IMR-90 (cell line): ENCODE measurements at regions not wholly inside any gene's neighbourhood (a gene's known extent, or its start where the extent isn't known, plus 50 kb on each side); places are given as distances from the start of the nearest gene placed in this dataset.

Experiments used
- ATAC-seq: fragments of 200-7000 bp; cut with Tn5 transposase; 2 replicates; pipeline ENCODE4 v1.9.1; 2020; ENCODE audit warnings: low read depth, mild to moderate bottlenecking, moderate library complexity
- BruUV-seq: library from RNA; stranded (reverse); fragments of 400-500 nt; replicated peaks from 2 replicates; lab custom pipeline; 2021; lab: Mats Ljungman, UMichigan
- CTCF ChIA-PET: fragments of 300-600 bp; formaldehyde crosslinking; extraction: SDS; loops from one replicate; lab custom pipeline; 2021; ENCODE audit warnings: antibody characterized with exemption; lab: Yijun Ruan, JAX
- POLR2A ChIA-PET: fragments of 300-600 bp; sonication (Branson Sonifier 250); formaldehyde crosslinking; loops from one replicate; lab custom pipeline; 2022; ENCODE audit warnings: antibody characterized with exemption; ENCODE audit not compliant: unreplicated experiment; lab: Charles Lee
- DNase-seq: peaks from one replicate; pipeline ENCODE4 v3.0.0; 2013
- H2AFZ ChIP-seq: replicated peaks from 2 replicates; pipeline ENCODE3; 2013; ENCODE audit warnings: low read length, mild to moderate bottlenecking; ENCODE audit not compliant: poor library complexity
- H2AK5ac ChIP-seq: 2 replicates; pipeline ENCODE4 v1.6.1; 2013; ENCODE audit warnings: low read depth, low read length, inconsistent platforms
- H2AK9ac ChIP-seq: replicated peaks from 2 replicates; pipeline ENCODE3; 2013; ENCODE audit warnings: mild to moderate bottlenecking, low read depth, low read length, moderate library complexity; ENCODE audit not compliant: poor library complexity
- H2BK120ac ChIP-seq: 2 replicates; pipeline ENCODE4 v1.6.1; 2013; ENCODE audit warnings: low read depth, low read length, inconsistent platforms
- H2BK15ac ChIP-seq: 3 replicates; pipeline ENCODE4 v1.6.1; 2013; ENCODE audit warnings: low read depth, low read length, inconsistent platforms
- H2BK20ac ChIP-seq: 2 replicates; pipeline ENCODE4 v1.6.1; 2013; ENCODE audit warnings: low read depth, mild to moderate bottlenecking, inconsistent platforms, low read length, moderate library complexity
- H2BK5ac ChIP-seq: 2 replicates; pipeline ENCODE4 v1.6.1; 2013; ENCODE audit warnings: mild to moderate bottlenecking, low read depth, low read length, inconsistent platforms; ENCODE audit not compliant: poor library complexity, severe bottlenecking
- H3K14ac ChIP-seq: replicated peaks from 2 replicates; pipeline ENCODE4 v1.6.1; 2013; ENCODE audit warnings: low read depth, low read length, inconsistent platforms
- H3K18ac ChIP-seq: 2 replicates; pipeline ENCODE4 v1.6.1; 2013; ENCODE audit warnings: low read depth, low read length, control low read depth
- H3K23ac ChIP-seq: 2 replicates; pipeline ENCODE4 v1.6.1; 2013; ENCODE audit warnings: low read depth, low read length, inconsistent platforms
- H3K27ac ChIP-seq: 2 replicates; pipeline ENCODE4 v1.5.1; 2013; ENCODE audit warnings: mild to moderate bottlenecking, control low read depth, low read length; ENCODE audit not compliant: insufficient read depth
- H3K27me3 ChIP-seq: 2 replicates; pipeline ENCODE4 v1.6.1; 2013; ENCODE audit warnings: low read length; ENCODE audit not compliant: control insufficient read depth, insufficient read depth
- H3K36me3 ChIP-seq: 2 replicates; pipeline ENCODE4 v1.6.1; 2013; ENCODE audit warnings: low read length, mixed read lengths; ENCODE audit not compliant: control insufficient read depth, insufficient read depth
- H3K4ac ChIP-seq: 2 replicates; pipeline ENCODE4 v1.6.1; 2013; ENCODE audit warnings: low read depth, low read length, inconsistent platforms
- H3K4me1 ChIP-seq: 2 replicates; pipeline ENCODE4 v1.6.1; 2013; ENCODE audit warnings: low read length, mixed read lengths; ENCODE audit not compliant: control insufficient read depth, insufficient read depth
- H3K4me2 ChIP-seq: 2 replicates; pipeline ENCODE4 v1.6.1; 2013; ENCODE audit warnings: low read depth, mild to moderate bottlenecking, control low read depth, low read length, moderate library complexity
- H3K4me3 ChIP-seq: 2 replicates; pipeline ENCODE4 v1.5.1; 2013; ENCODE audit warnings: low read depth, mild to moderate bottlenecking, control low read depth, low read length, moderate library complexity; ENCODE audit not compliant: insufficient read depth
- H3K56ac ChIP-seq: 2 replicates; pipeline ENCODE4 v1.6.1; 2013; ENCODE audit warnings: low read length, inconsistent platforms; ENCODE audit not compliant: insufficient read depth; ENCODE audit errors: extremely low read depth
- H3K79me1 ChIP-seq, 2 experiments: 2 replicates each; pipeline ENCODE4 v1.6.1; 2013; ENCODE audit warnings: low read length in 2 of 2, inconsistent platforms in 1 of 2, low read depth in 1 of 2
- H3K9ac ChIP-seq: 2 replicates; pipeline ENCODE4 v1.6.1; 2013; ENCODE audit warnings: low read depth, low read length, control low read depth
- H3K9me1 ChIP-seq: 2 replicates; pipeline ENCODE4 v1.6.1; 2013; ENCODE audit warnings: low read length, inconsistent platforms; ENCODE audit not compliant: insufficient read depth
- H3K9me3 ChIP-seq: 2 replicates; pipeline ENCODE4 v1.6.1; 2013; ENCODE audit warnings: low read length; ENCODE audit not compliant: control insufficient read depth, insufficient read depth
- H4K20me1 ChIP-seq: 2 replicates; pipeline ENCODE4 v1.6.1; 2013; ENCODE audit warnings: low read length, inconsistent platforms; ENCODE audit not compliant: insufficient read depth
- H4K5ac ChIP-seq: 2 replicates; pipeline ENCODE4 v1.6.1; 2013; ENCODE audit warnings: mild to moderate bottlenecking, low read depth, low read length, control low read depth
- H4K8ac ChIP-seq, 2 experiments: 2 replicates each; pipeline ENCODE4 v1.6.1; 2013; ENCODE audit warnings: low read depth in 2 of 2, low read length in 2 of 2, control low read depth in 1 of 2, inconsistent platforms in 1 of 2
- H4K91ac ChIP-seq: 2 replicates; pipeline ENCODE4 v1.6.1; 2013; ENCODE audit warnings: low read depth, low read length, inconsistent platforms; ENCODE audit not compliant: insufficient read depth
- CEBPB ChIP-seq: IDR thresholded peaks from 2 replicates; pipeline ENCODE4 v1.6.1; 2012; ENCODE audit warnings: low read depth, low read length, improper control_type of control experiment
- CHD1 ChIP-seq: IDR thresholded peaks from 2 replicates; pipeline ENCODE4 v1.6.1; 2012; ENCODE audit warnings: low read depth, low read length, improper control_type of control experiment
- CTCF ChIP-seq: conservative IDR thresholded peaks from 2 replicates; pipeline ENCODE4 v1.5.1; 2012; ENCODE audit warnings: mild to moderate bottlenecking, low read depth, low read length, improper control_type of control experiment
- ELK1 ChIP-seq: fragments of 150-350 bp; IDR thresholded peaks from 2 replicates; pipeline ENCODE4 v1.6.1; 2016; ENCODE audit warnings: low read depth, mild to moderate bottlenecking, low read length, moderate library complexity, borderline replicate concordance
- FOS ChIP-seq: fragments of 150-350 bp; IDR thresholded peaks from 2 replicates; pipeline ENCODE4 v1.6.1; 2016; ENCODE audit warnings: low read depth, low read length
- MAFK ChIP-seq: IDR thresholded peaks from 2 replicates; pipeline ENCODE4 v1.6.1; 2012; ENCODE audit warnings: low read depth, low read length, improper control_type of control experiment
- MAZ ChIP-seq: IDR thresholded peaks from 2 replicates; pipeline ENCODE4 v1.6.1; 2012; ENCODE audit warnings: low read depth, mild to moderate bottlenecking, low read length, improper control_type of control experiment, moderate library complexity, borderline replicate concordance
- MXI1 ChIP-seq: IDR thresholded peaks from 2 replicates; pipeline ENCODE4 v1.6.1; 2012; ENCODE audit warnings: low read depth, mild to moderate bottlenecking, low read length, moderate library complexity, borderline replicate concordance
- POLR2A ChIP-seq: IDR thresholded peaks from 2 replicates; pipeline ENCODE4 v1.6.1; 2012; ENCODE audit warnings: mild to moderate bottlenecking, low read depth, low read length
- RAD21 ChIP-seq: IDR thresholded peaks from 2 replicates; pipeline ENCODE4 v1.6.1; 2012; ENCODE audit warnings: low read length, improper control_type of control experiment
- RCOR1 ChIP-seq: IDR thresholded peaks from 2 replicates; pipeline ENCODE4 v1.6.1; 2012; ENCODE audit warnings: mild to moderate bottlenecking, low read length, improper control_type of control experiment; ENCODE audit not compliant: insufficient replicate concordance
- RFX5 ChIP-seq: IDR thresholded peaks from 2 replicates; pipeline ENCODE4 v1.8.0; 2012; ENCODE audit warnings: low read depth, mild to moderate bottlenecking, low read length, moderate library complexity
- SMC3 ChIP-seq: fragments of 150-350 bp; IDR thresholded peaks from 2 replicates; pipeline ENCODE4 v1.6.1; 2016; ENCODE audit warnings: low read depth, mild to moderate bottlenecking, antibody characterized with exemption, low read length, moderate library complexity
- WGBS, 2 experiments: methylation state at CpG; one replicate each; pipeline versions ENCODE4 v1.1.5 to v1.1.7; 2013; ENCODE audit warnings: missing lambda C conversion rate in 2 of 2; ENCODE audit not compliant: insufficient read length in 1 of 2; ENCODE audit errors: extremely low coverage in 2 of 2; 5-methylcytosine and 5-hydroxymethylcytosine counted together
- dilution Hi-C: fragments of 300-500 bp; cut with HindIII; formaldehyde crosslinking; loops from one replicate; pipeline ENCODE4 v1.14.3; 2018; ENCODE audit warnings: low sequenced_read_pairs; ENCODE audit not compliant: unreplicated experiment
- in situ Hi-C: fragments of 300-500 bp; cut with MboI; formaldehyde crosslinking; loops from 3 replicates; pipeline ENCODE4 v1.14.3; 2019; ENCODE audit warnings: low sequenced_read_pairs, inconsistent platforms, mixed read lengths
- intact Hi-C: fragments of 100-400 bp; cut with micrococcal nuclease; formaldehyde crosslinking; loops from 2 replicates; pipeline ENCODE4 v1.10.0; 2022

GRCh38 chr13:59261928-59262488 lies 901.7 kb downstream of the DIAPH3 start:
- Histone ChIP-seq H3K4me1 (no peaks in the 10 kb centered on the region), H3K18ac (no peak overlapping the region), H3K4me2 (peak overlapping the region; percentile 40; the same call in 1 of the 2 replicates), H2BK5ac (no peak overlapping the region), H4K5ac (no peak overlapping the region), H3K9me1 (no peaks in the 10 kb centered on the region), H2BK15ac (no peak overlapping the region), H3K14ac (no peak overlapping the region), H2BK120ac (no peak overlapping the region), H2AK9ac (no peak overlapping the region), H2AFZ (no peak overlapping the region), H3K36me3 (no peaks in the 10 kb centered on the region), H3K4ac (no peak overlapping the region), H3K27me3 (no peaks in the 10 kb centered on the region), H2AK5ac (no peak overlapping the region), H3K4me3 (no peak overlapping the region), H4K91ac (no peak overlapping the region), H4K8ac (no peak overlapping the region), H4K20me1 (no peaks in the 10 kb centered on the region), H3K27ac (no peak overlapping the region), H3K23ac (no peak overlapping the region), H3K9ac (no peak overlapping the region), H3K56ac (no peak overlapping the region), H3K9me3 (no peaks in the 10 kb centered on the region), H3K79me1 (no peaks in the 10 kb centered on the region), H2BK20ac (no peak overlapping the region)
- dilution Hi-C loops: no loop called here
- TF ChIP-seq MXI1 (no peak), FOS (no peak), RAD21 (peak; percentile 38; the same call in 1 of the 2 replicates), CTCF (peak; percentile 44), POLR2A (no peak), RCOR1 (no peak), RFX5 (no peak), CHD1 (no peak), CEBPB (no peak), ELK1 (no peak), MAZ (no peak), SMC3 (no peak), MAFK (no peak)
- in situ Hi-C loops: no loop called here
- ATAC-seq (no peak), DNase-seq (peak; percentile 12)
- intact Hi-C loops: loop anchor here (1.0 kb wide), 1 partner anchor 1635 kb away; no protein-coding TSS in a partner anchor
- ChIA-PET CTCF (interaction anchor here (2.1 kb wide), 1 partner anchor 11 kb away, joined by 6 read pairs; no protein-coding TSS in a partner anchor), POLR2A (no interaction called here)
- BruUV-seq: no TSS peak
- WGBS, 2 experiments: 79% methylated on average over 2 of the region's 4 CpGs; no CpG with 5 or more reads in 1 of the 2 experiments
